LNCAP (cell line): ENCODE measurements at regions not wholly inside any gene's neighbourhood (a gene's known extent, or its start where the extent isn't known, plus 50 kb on each side); places are given as distances from the start of the nearest gene placed in this dataset.

Source experiments
- CTCF ChIP-seq: fragments of 450-650 bp; IDR thresholded peaks from 2 replicates; pipeline ENCODE4 v1.5.1; 2017; ENCODE audit warnings: mild to moderate bottlenecking

- no peak for TF ChIP-seq CTCF
Observed at GRCh38 chr2:185668710-185669109, 69.9 kb upstream of the FSIP2 start.

GRCh38 chr2:185674232-185674631 lies 64.4 kb upstream of the FSIP2 start:
- no peak for TF ChIP-seq CTCF

- TF ChIP-seq CTCF = no peak
Observed at GRCh38 chr2:185676316-185676715, 62.3 kb upstream of the FSIP2 start.

- TF ChIP-seq CTCF = no peak
Observed at GRCh38 chr2:185687967-185688366, 50.6 kb upstream of the FSIP2 start.
